GM03348 (cell line): ENCODE measurements at regions not wholly inside any gene's neighbourhood (a gene's known extent, or its start where the extent isn't known, plus 50 kb on each side); places are given as distances from the start of the nearest gene placed in this dataset.
"Not testable (repeated sequence)": the region's sequence is repeated elsewhere in the genome, so short reads cannot be mapped to it uniquely, and the experiment has no call there.

Experiments used
- DNase-seq: peaks from one replicate; pipeline ENCODE4 v3.0.0; 2012; ENCODE audit warnings: low spot score

GRCh38 chr13:44055681-44056080 is 176.0 kb downstream of the LACC1 start:
- DNase-seq, result not testable (repeated sequence)

DNA sequence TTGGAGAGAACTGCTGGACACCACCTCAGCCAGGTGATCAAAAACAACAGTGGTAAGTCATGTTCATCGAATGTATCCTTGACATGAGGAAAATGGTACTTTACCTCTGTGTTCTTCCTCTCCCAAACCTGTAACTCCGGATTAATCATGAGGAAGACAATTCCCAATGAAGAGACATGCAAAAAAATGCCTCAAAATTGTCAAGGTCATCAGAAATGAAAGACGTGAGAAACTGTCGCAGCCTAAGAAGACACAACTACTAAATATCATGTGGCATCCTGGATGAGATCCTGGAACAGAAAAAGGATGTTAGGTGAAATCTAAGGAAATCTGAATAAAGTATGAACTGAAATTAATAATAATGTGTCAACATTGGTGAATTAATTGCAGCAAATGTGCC is 178.4 kb downstream of the LACC1 start:
- no peak for DNase-seq

- DNase-seq, result no peak
Observed at GRCh38 chr13:44058624-44059215, 179.0 kb downstream of the LACC1 start.

DNA sequence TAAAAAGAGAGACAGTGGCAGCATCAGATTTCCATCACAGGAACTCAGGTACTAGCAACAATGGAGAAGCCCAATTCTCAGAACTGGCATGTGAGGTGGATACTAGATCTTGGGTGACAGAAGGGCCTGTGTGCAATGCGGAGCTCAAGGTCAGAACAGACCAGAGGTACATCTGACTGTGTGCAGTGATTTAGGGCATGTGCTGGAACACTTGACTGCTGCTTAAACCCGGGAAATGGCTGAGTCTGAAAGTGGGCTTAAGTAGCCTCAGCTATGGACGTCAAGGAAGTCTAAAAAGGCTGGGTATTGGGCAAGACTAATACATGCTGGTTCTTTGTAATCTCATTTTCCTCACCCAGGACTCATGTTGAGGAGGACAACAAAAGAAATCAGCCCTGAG is 182.2 kb downstream of the LACC1 start:
- no peak for DNase-seq

GRCh38 chr13:44063467-44063866 is 183.8 kb downstream of the LACC1 start:
- DNase-seq, result no peak

DNA sequence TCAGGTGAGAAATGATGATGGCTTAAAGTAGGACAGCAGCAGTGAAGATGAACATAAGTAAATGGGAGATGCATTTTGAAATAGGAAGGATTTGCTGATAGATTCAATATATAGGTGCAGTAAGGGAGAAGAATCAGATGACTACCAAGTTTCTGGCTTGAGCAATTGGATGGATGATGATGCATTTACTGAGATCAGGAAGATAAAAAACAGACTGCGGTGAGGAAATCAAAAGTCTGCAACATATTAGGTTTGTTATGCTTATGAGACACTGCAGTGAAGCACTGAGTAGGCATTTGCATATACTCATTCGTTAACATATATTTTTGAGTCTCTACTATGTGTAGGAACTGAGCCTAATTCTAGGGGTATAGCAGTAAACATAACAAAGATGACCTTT is 184.2 kb downstream of the LACC1 start:
- no peak for DNase-seq

DNA sequence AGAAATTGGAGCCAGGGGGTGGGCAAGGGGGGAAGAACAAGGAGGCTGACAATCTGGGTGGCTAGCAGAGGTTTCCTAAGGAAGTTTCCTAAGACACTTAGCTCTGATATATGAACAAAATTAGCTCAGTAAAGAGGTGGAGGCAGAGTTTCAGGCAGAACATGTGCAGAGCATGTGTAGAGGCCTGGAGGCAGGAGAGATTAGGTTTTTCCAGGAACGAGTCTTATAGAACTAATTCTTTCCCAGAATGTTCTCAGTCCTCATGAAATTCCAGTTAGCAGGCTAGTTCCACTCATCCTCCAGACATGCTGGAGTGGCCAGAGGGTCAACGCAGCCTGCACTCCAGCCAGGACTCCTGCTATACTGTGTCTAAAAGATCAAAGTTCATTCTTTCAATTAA is 184.7 kb downstream of the LACC1 start:
- DNase-seq, result no peak

GRCh38 chr13:44068169-44068568 is 188.5 kb downstream of the LACC1 start:
- peak; percentile 16 for DNase-seq

DNA sequence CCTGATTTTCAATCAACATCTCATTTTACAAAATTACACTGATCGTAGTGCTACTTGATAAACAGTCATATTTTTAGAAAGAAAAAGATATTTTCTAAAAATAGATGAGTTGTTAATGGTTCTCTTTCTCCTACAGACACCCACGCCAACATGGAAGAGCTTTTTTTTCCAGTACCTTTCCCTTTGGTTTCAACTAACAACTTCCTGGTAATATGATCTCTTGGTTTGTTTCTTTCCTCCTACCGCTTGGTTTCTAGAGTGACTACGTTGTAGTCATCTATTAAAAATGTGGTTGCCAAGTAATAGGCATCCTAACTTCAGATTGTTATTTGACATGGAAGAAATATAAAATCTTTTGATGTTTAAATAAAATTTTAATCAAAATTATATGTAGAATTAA is 189.0 kb downstream of the LACC1 start:
- DNase-seq, result peak; percentile 29

- DNase-seq, result no peak
Observed at GRCh38 chr13:44072536-44072935, 192.8 kb downstream of the LACC1 start.

- DNase-seq, result no peak
Observed at GRCh38 chr13:44074611-44075010, 194.9 kb downstream of the LACC1 start.

DNA sequence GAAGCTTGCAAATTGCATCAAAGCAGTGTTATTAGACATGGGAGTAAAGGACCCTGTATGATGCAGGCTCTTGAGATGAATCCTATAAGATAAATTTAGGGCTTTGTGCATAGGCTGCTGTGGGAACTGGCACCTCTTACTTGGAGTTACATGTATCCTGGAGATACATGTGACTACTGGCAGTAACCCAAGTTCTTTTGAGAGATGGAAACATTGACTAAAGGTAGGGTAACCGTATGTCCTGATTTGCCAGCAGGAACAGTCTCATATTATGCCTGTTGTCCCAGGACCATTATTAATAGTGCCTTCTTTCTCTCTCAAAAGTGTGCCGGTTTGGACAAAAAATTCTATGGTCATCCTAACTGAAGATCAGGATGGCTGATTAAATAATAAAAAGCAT is 195.4 kb downstream of the LACC1 start:
- DNase-seq, result no peak

GRCh38 chr13:44078806-44079376 is 199.2 kb downstream of the LACC1 start:
- DNase-seq, result no peak

DNA sequence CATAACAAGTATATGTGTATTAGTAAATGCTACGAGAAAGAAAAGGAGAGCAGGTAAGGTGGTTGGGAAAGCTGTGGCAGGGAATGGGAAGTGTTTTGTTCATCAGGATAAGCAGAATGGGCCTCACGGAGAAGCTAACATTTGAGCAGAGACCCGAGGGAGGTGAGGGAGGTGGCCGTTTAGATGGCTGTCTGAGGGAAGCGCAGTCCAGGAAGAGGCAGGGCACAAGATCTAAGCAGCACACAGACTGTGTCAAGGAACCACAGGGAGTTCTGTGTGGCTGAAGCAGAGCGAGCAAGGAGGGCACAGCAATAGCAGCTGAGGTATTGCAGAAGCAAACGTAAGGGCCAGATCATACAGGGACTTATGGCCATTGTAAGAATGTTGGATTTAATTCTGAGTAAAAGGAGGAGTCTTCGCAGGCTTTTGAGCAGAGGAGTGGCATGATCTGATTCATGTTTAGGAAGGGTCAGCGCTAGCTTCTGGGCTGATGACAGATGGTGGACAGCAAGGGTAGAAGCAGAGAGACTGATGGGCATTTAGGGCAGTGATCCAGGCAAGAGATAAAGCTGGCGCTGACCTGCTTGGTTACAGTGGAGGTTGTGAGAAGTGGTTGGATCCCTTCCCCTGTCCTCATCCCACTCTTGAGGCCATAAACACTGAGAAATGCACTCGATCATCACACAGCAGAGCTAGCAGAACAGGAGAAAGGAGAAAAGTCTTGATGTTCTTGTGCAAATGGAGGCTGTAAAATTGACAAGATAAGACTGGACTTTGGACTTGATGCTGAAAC is 199.9 kb downstream of the LACC1 start:
- no peak for DNase-seq

DNA sequence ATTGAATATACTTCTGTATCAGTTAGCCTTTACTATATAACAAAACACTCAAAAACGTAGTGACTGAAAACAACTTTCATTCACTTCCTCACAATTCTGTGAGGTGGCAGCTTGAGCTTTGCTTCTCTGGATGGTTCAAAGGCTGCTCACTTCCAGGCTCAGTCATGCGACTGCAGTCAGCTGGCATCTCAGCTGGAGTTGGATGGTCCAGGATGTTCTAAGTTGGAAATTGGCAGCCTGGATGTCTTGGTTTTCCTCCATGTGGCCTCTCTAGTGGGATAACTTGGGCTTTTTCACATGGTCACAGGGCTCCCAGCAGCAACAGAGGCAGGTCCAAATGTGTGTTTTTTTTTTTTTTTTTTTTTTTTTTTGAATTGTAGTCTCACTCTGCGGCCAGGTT is 204.4 kb downstream of the LACC1 start:
- no peak for DNase-seq

DNA sequence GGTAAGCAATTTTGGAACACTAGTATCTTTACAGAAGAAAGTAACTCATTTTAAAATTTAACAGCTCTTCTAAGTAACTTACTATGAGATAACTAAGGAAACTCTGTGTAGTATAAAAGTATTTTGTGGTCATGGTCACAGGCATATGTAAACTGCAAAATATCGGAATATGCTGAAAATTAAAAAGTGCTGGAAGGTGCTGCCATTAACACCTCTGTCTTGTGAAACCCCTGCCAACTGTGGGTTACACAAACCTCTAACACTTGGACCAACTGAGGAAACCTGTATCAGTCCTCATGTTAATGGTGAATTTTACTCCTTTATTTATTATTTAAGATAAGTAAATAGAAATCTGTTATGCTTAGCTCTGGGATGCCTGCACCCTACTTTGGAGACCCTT is 206.7 kb downstream of the LACC1 start:
- DNase-seq, result no peak

- DNase-seq, result no peak
Observed at GRCh38 chr13:44088411-44088810, 208.7 kb downstream of the LACC1 start.

GRCh38 chr13:44088991-44089413 is 209.3 kb downstream of the LACC1 start:
- DNase-seq, result no peak

- no peak for DNase-seq
Observed at GRCh38 chr13:44089452-44089851, 209.7 kb downstream of the LACC1 start.

DNA sequence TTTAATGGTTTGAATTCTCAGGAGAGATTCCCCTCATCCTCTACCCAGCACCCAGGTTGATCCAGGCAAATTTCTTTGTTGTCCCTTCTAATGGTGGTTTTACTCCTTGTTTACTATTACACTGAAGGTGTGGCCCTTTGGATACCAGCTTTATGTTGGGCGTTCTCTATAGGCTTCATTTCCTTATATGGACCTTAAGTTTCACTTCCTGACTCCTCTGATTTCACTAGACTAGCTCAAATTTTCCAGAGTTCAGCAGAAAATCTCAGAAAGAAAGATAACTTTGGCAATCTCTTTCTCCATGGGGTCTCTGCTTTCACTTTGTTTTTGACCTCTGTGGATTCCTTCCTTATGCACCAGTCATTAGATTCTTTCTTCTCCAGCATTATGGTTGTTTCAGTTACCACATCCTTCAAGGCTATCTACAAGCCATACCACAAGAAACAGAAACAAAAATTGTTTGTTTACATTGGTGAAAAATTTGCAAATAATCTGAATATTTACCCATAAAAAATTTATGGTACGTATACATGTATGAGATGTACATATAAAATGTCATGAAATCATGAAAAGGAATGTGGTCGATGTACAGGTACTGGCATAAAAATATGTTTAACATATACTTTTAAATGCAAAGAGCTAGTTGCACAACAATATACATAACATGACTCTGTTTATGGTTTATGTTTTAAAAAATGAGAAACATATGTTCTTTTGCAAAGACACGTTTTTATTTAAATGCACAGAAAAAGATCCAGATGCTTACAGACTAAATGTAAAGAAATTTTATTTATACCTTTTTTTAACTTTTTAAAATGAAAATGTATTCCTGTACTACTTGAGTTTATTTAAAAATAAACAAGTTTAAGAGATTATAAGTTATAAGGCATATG is 212.6 kb downstream of the LACC1 start:
- no peak for DNase-seq

- no peak for DNase-seq
Observed at GRCh38 chr13:44093607-44094564, 214.2 kb downstream of the LACC1 start.
